OCI-LY7 (cell line): ENCODE measurements at regions not wholly inside any gene's neighbourhood (a gene's known extent, or its start where the extent isn't known, plus 50 kb on each side); places are given as distances from the start of the nearest gene placed in this dataset.

ENCODE experiments used
- BruUV-seq: library from RNA; stranded (reverse); fragments of 400-500 nt; replicated peaks from 2 replicates; lab custom pipeline; 2021; lab: Mats Ljungman, UMichigan
- CTCF ChIA-PET: fragments of 300-600 bp; sonication (Branson Sonifier 250); formaldehyde crosslinking; loops from one replicate; lab custom pipeline; 2022; ENCODE audit warnings: antibody characterized with exemption; ENCODE audit not compliant: unreplicated experiment; lab: Charles Lee
- POLR2A ChIA-PET: fragments of 300-600 bp; sonication (Branson Sonifier 250); formaldehyde crosslinking; loops from one replicate; lab custom pipeline; 2022; ENCODE audit warnings: antibody characterized with exemption; lab: Charles Lee
- DNase-seq: peaks from one replicate; pipeline ENCODE4 v3.0.0-alpha.2; 2015; ENCODE audit warnings: low spot score
- H2AFZ ChIP-seq: fragments of 200-600 bp; sonication (generic), shearing (Covaris generic); 2 replicates; pipeline ENCODE4 v1.6.1; 2014; ENCODE audit warnings: mild to moderate bottlenecking, antibody characterized with exemption, low read length, moderate library complexity
- H3K27ac ChIP-seq: fragments of 200-600 bp; sonication (generic); 2 replicates; pipeline ENCODE4 v1.5.1; 2014; ENCODE audit warnings: mixed run types, low read depth, mild to moderate bottlenecking, moderate library complexity, low read length, inconsistent platforms; ENCODE audit not compliant: poor library complexity, severe bottlenecking
- H3K36me3 ChIP-seq: fragments of 200-600 bp; sonication (generic); 2 replicates; pipeline ENCODE4 v1.6.1; 2014; ENCODE audit warnings: mild to moderate bottlenecking, antibody characterized with exemption, low read length, moderate library complexity, mixed read lengths; ENCODE audit not compliant: insufficient read depth
- H3K4me1 ChIP-seq: fragments of 200-600 bp; sonication (generic); 2 replicates; pipeline ENCODE4 v1.5.1; 2014; ENCODE audit warnings: mild to moderate bottlenecking, low read length; ENCODE audit not compliant: insufficient read depth, poor library complexity, severe bottlenecking
- H3K4me2 ChIP-seq: fragments of 200-600 bp; sonication (generic); 2 replicates; pipeline ENCODE4 v1.6.1; 2014; ENCODE audit warnings: mild to moderate bottlenecking, low read length
- H3K4me3 ChIP-seq: fragments of 200-600 bp; sonication (generic); 2 replicates; pipeline ENCODE4 v1.5.1; 2014; ENCODE audit warnings: mild to moderate bottlenecking, low read depth, low read length; ENCODE audit not compliant: poor library complexity, severe bottlenecking
- H3K79me2 ChIP-seq: fragments of 200-600 bp; sonication (generic); 2 replicates; pipeline ENCODE4 v1.6.1; 2016; ENCODE audit warnings: low read depth, mild to moderate bottlenecking, low read length, moderate library complexity, mixed read lengths; ENCODE audit not compliant: insufficient read depth
- H3K9me2 ChIP-seq: fragments of 200-600 bp; sonication (generic); 2 replicates; pipeline ENCODE4 v1.6.1; 2016; ENCODE audit warnings: mild to moderate bottlenecking, low read length, mixed read lengths; ENCODE audit not compliant: insufficient read depth
- H3K9me3 ChIP-seq: fragments of 200-600 bp; sonication (generic); 2 replicates; pipeline ENCODE4 v1.6.1; 2014; ENCODE audit warnings: mild to moderate bottlenecking, mixed run types, low read length, mixed read lengths
- H4K20me1 ChIP-seq: fragments of 200-600 bp; sonication (generic); 2 replicates; pipeline ENCODE4 v1.6.1; 2014; ENCODE audit warnings: mild to moderate bottlenecking, antibody characterized with exemption, low read length, moderate library complexity, mixed read lengths; ENCODE audit not compliant: insufficient read depth
- EZH2phosphoT487 ChIP-seq: fragments of 200-600 bp; sonication (generic); IDR thresholded peaks from 2 replicates; pipeline ENCODE4 v1.6.1; 2018; ENCODE audit warnings: low read depth, borderline replicate concordance, mild to moderate bottlenecking, mixed run types, antibody characterized with exemption, low read length, moderate library complexity, mixed read lengths
- intact Hi-C: fragments of 100-400 bp; cut with micrococcal nuclease; formaldehyde crosslinking; loops from one replicate; pipeline ENCODE4 v1.10.0; 2022; ENCODE audit not compliant: unreplicated experiment
- TF ChIP-seq, protein P1 (sequence below): fragments of 200-600 bp; sonication (generic); conservative IDR thresholded peaks from 2 replicates; pipeline ENCODE4 v1.5.1; 2014; ENCODE audit warnings: mild to moderate bottlenecking, antibody characterized with exemption, low read length, moderate library complexity, mixed read lengths

DNA sequence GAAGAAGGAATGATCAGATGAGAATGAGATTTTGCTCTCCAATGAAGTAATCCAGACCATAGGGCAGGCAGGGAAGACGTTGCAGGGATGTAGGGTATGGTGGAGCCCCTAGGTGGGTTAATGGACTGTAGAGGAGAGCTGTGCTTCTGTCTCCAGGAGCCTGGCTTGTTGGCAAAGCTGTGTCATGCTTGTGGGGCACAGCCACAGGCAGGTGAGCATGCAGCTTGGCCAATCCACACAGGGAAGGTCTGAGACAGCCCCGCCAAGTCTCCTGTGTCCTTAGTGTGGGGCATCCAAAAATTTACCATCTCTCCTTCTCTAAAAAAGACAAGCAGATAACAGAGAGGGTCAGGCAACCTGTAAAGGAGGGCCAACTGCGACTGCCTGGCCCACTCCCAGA, 71.4 kb upstream of the FLT1 start:
- Histone ChIP-seq H3K79me2 (no peaks in the 10 kb centered on the region), H3K9me2 (no peaks in the 10 kb centered on the region), H3K9me3 (no peaks in the 10 kb centered on the region), H3K4me3 (no peak overlapping the region), H3K4me1 (no peaks in the 10 kb centered on the region), H2AFZ (no peak overlapping the region), H4K20me1 (no peaks in the 10 kb centered on the region), H3K36me3 (no peaks in the 10 kb centered on the region), H3K27ac (no peak overlapping the region), H3K4me2 (no peak overlapping the region)
- no TSS peak for BruUV-seq
- intact Hi-C loops = no loop called here
- ChIA-PET CTCF (no interaction called here), POLR2A (no interaction called here)
- DNase-seq = no peak
- no peak for TF ChIP-seq EZH2phosphoT487
- TF ChIP-seq, protein P1, sequence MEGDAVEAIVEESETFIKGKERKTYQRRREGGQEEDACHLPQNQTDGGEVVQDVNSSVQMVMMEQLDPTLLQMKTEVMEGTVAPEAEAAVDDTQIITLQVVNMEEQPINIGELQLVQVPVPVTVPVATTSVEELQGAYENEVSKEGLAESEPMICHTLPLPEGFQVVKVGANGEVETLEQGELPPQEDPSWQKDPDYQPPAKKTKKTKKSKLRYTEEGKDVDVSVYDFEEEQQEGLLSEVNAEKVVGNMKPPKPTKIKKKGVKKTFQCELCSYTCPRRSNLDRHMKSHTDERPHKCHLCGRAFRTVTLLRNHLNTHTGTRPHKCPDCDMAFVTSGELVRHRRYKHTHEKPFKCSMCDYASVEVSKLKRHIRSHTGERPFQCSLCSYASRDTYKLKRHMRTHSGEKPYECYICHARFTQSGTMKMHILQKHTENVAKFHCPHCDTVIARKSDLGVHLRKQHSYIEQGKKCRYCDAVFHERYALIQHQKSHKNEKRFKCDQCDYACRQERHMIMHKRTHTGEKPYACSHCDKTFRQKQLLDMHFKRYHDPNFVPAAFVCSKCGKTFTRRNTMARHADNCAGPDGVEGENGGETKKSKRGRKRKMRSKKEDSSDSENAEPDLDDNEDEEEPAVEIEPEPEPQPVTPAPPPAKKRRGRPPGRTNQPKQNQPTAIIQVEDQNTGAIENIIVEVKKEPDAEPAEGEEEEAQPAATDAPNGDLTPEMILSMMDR = no peak

DNA sequence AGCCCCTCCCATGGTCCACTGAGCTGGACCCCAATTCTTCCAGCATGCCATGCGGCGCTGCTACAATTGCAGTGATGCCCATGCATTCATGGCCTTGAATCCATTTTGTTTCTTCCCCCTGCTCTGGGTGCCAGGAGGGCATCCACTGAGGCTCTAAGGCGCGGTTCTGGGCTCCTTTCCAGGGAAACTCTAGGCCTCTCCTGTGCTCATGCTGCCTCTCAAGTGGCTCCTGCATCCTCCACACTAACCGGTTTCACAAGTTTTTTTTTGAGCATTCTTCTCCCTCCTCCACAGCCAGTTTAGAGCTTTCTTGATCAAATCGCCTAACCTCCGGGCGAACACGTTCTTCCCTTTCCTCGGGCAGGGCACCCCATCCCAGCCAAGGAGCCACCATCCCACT, 69.1 kb upstream of the FLT1 start:
- intact Hi-C loops = no loop called here
- CTCF ChIA-PET = interaction anchor here (0.6 kb wide), 1 partner anchor 1726 kb away, joined by 3 read pairs; no protein-coding TSS in a partner anchor
- no peak for DNase-seq

DNA sequence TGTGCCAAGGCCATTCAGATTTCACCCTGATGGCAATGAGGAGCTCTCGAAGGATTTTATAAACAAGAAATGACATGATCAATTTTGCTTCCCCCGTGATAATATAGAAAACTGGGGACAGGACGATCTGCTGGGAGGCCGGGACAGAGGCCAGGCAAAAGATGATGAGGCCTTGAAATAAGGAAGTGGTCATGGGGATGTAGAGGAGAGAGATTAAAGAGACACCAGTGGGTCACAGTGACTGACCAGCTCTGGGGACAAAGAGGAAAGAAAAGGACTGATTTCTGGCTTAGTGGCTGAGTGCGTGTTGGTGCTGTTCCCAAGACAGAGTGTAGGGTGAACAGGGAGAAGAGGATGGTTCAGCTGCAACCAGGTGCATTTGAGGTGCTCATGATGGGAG, 68.7 kb upstream of the FLT1 start:
- no TSS peak for BruUV-seq
- POLR2A ChIA-PET = no interaction called here
- H3K4me2 ChIP-seq = no peak overlapping the region
- no peaks in the 10 kb centered on the region for H3K4me1 ChIP-seq
- TF ChIP-seq EZH2phosphoT487 = no peak
- TF ChIP-seq, protein P1 = no peak
- H3K9me2 ChIP-seq = no peaks in the 10 kb centered on the region
- no peaks in the 10 kb centered on the region for H3K36me3 ChIP-seq
- CTCF ChIA-PET = interaction anchor here (0.6 kb wide), 1 partner anchor 1725 kb away, joined by 3 read pairs; no protein-coding TSS in a partner anchor
- H3K27ac ChIP-seq = no peak overlapping the region
- H3K4me3 ChIP-seq = no peak overlapping the region
- intact Hi-C loops = no loop called here
- H4K20me1 ChIP-seq = no peaks in the 10 kb centered on the region
- no peak for DNase-seq
- H3K9me3 ChIP-seq = no peaks in the 10 kb centered on the region
- no peak overlapping the region for H2AFZ ChIP-seq
- H3K79me2 ChIP-seq = no peaks in the 10 kb centered on the region

More for the DNA sequence above, 69.1 kb upstream of the FLT1 start:
- no peak overlapping the region for H3K27ac ChIP-seq
- POLR2A ChIA-PET = no interaction called here
- no peak overlapping the region for H3K4me3 ChIP-seq
- TF ChIP-seq EZH2phosphoT487 = no peak
- TF ChIP-seq, protein P1 = no peak
- no peaks in the 10 kb centered on the region for H3K4me1 ChIP-seq
- no peaks in the 10 kb centered on the region for H4K20me1 ChIP-seq
- H3K9me2 ChIP-seq = no peaks in the 10 kb centered on the region
- H2AFZ ChIP-seq = no peak overlapping the region
- no peak overlapping the region for H3K4me2 ChIP-seq
- H3K36me3 ChIP-seq = no peaks in the 10 kb centered on the region
- H3K79me2 ChIP-seq = no peaks in the 10 kb centered on the region
- no TSS peak for BruUV-seq
- H3K9me3 ChIP-seq = no peaks in the 10 kb centered on the region
